CD4-positive, alpha-beta T cell treated with Interleukin-1 beta for 1 hour (primary cell): ENCODE measurements at regions not wholly inside any gene's neighbourhood (a gene's known extent, or its start where the extent isn't known, plus 50 kb on each side); places are given as distances from the start of the nearest gene placed in this dataset.
"Not testable (repeated sequence)": the region's sequence is repeated elsewhere in the genome, so short reads cannot be mapped to it uniquely, and the experiment has no call there.

Experiments
- DNase-seq, 2 donors: peaks; one replicate each; pipeline ENCODE4 v3.0.0-alpha.2; 2020 to 2022

DNA sequence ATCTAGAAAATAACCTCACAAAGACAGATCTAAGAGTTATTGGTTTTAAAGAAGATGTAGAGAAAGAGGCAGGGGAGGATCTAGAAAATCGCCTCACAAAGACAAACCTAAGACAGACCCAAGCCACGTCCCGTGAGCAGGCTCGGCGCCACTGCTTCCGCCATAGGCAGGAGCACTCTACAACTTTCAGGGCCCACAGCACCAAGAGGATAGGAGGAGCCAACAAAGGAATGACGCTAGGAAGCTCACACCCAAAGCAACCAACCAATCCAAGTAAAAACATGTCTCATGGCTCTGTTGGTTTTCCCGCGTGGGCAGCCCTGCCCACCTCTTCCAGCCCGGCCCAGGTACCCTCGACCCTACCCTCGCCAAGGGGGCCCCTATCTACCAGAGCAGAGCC, 4167.4 kb upstream of the OR11H1 start:
- no peak for DNase-seq

- not testable (repeated sequence) for DNase-seq
These were observed 4166.5 kb upstream of the OR11H1 start for GRCh38 chr22:11361496-11361895.

GRCh38 chr22:11369612-11370307, 4158.2 kb upstream of the OR11H1 start:
- not testable (repeated sequence) for DNase-seq

DNA sequence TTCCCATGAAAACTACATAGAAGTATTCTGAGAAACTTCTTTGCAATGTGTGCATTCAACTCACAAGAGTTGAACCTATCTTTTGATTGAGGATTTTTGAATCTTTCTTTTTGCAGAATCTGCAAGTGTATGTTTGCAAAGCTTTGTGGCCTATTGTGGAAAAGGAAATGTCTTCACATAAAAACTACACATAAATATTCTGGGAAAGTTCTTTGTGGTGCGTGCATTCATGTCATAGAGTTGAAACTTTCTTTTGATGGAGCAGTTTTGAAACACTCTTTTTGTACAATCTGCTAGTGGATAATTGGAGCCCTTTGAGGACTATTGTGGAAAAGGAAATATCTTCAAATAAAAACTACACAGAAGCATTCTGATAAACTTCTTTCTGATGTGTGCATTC, 4157.7 kb upstream of the OR11H1 start:
- DNase-seq = not testable (repeated sequence)
